ENCODE measurements at regions not wholly inside any gene's neighbourhood (a gene's known extent, or its start where the extent isn't known, plus 50 kb on each side); places are given as distances from the start of the nearest gene placed in this dataset.

GRCh38 chr3:127377801-127378655, 90.2 kb upstream of the PRR20G start:
- DNase-seq (ENCODE audit: low spot score) (no peak), FAIRE-seq (no peak)

GRCh38 chr3:127375151-127375930, 87.5 kb upstream of the PRR20G start:
- FAIRE-seq (no peak), DNase-seq (ENCODE audit: low spot score) (no peak)

- no peak for FAIRE-seq
- DNase-seq (ENCODE audit: low spot score) = no peak
These were observed 86.5 kb upstream of the PRR20G start for GRCh38 chr3:127374086-127375010.

GRCh38 chr3:127373441-127374085, 85.7 kb upstream of the PRR20G start:
- DNase-seq (ENCODE audit: low spot score) (no peak), FAIRE-seq (no peak)

GRCh38 chr3:127371846-127372245, 84.0 kb upstream of the PRR20G start:
- no peak for FAIRE-seq
- no peak for DNase-seq (ENCODE audit: low spot score)

GRCh38 chr3:127371334-127371733, 83.5 kb upstream of the PRR20G start:
- DNase-seq (ENCODE audit: low spot score) = no peak
- no peak for FAIRE-seq

- DNase-seq (ENCODE audit: low spot score) (no peak), FAIRE-seq (no peak)
These were observed 83.1 kb upstream of the PRR20G start for GRCh38 chr3:127370906-127371305.

GRCh38 chr3:127369356-127369935, 81.6 kb upstream of the PRR20G start:
- DNase-seq (ENCODE audit: low spot score) = no peak
- FAIRE-seq = no peak

GRCh38 chr3:127368186-127369032, 80.6 kb upstream of the PRR20G start:
- DNase-seq (ENCODE audit: low spot score) (no peak), FAIRE-seq (no peak)

GRCh38 chr3:127367593-127367992, 79.7 kb upstream of the PRR20G start:
- FAIRE-seq (no peak), DNase-seq (ENCODE audit: low spot score) (no peak)

GRCh38 chr3:127366383-127366782, 78.5 kb upstream of the PRR20G start:
- no peak for DNase-seq (ENCODE audit: low spot score)
- FAIRE-seq = no peak

GRCh38 chr3:127365163-127365798, 77.4 kb upstream of the PRR20G start:
- no peak for FAIRE-seq
- DNase-seq (ENCODE audit: low spot score) = no peak

GRCh38 chr3:127363891-127364290, 76.0 kb upstream of the PRR20G start:
- DNase-seq (ENCODE audit: low spot score) (no peak), FAIRE-seq (no peak)

GRCh38 chr3:127363171-127363570, 75.3 kb upstream of the PRR20G start:
- no peak for FAIRE-seq
- DNase-seq (ENCODE audit: low spot score) = no peak

- no peak for DNase-seq (ENCODE audit: low spot score)
- FAIRE-seq = no peak
These were observed 72.8 kb upstream of the PRR20G start for GRCh38 chr3:127360647-127361046.

- FAIRE-seq (no peak), DNase-seq (ENCODE audit: low spot score) (no peak)
These were observed 70.8 kb upstream of the PRR20G start for GRCh38 chr3:127358641-127359040.

GRCh38 chr3:127356381-127356780, 68.5 kb upstream of the PRR20G start:
- DNase-seq (ENCODE audit: low spot score) (no peak), FAIRE-seq (no peak)

GRCh38 chr3:127354761-127355160, 66.9 kb upstream of the PRR20G start:
- DNase-seq (ENCODE audit: low spot score) = no peak
- no peak for FAIRE-seq

GRCh38 chr3:127352612-127353011, 64.8 kb upstream of the PRR20G start:
- FAIRE-seq = no peak
- DNase-seq (ENCODE audit: low spot score) = no peak
